Activated effector memory CD4-positive, alpha-beta T cell treated with Interleukin-2 at 50 U/mL for 16 hours (primary cell): ENCODE measurements at regions not wholly inside any gene's neighbourhood (a gene's known extent, or its start where the extent isn't known, plus 50 kb on each side); places are given as distances from the start of the nearest gene placed in this dataset.
"Not testable (repeated sequence)": the region's sequence is repeated elsewhere in the genome, so short reads cannot be mapped to it uniquely, and the experiment has no call there.

Source experiments
- DNase-seq: peaks from one replicate; pipeline ENCODE4 v3.0.0-alpha.2; 2020

- no peak for DNase-seq
Observed at GRCh38 chr17:43315858-43316521, 82.2 kb upstream of the RNU2-1 start.

- DNase-seq, result no peak
Observed at GRCh38 chr17:43315369-43315768, 81.6 kb upstream of the RNU2-1 start.

GRCh38 chr17:43314611-43315011, 80.8 kb upstream of the RNU2-1 start:
- no peak for DNase-seq

- DNase-seq, result no peak
Observed at GRCh38 chr17:43312011-43312410, 78.2 kb upstream of the RNU2-1 start.

GRCh38 chr17:43309505-43310332, 75.9 kb upstream of the RNU2-1 start:
- no peak for DNase-seq

- no peak for DNase-seq
Observed at GRCh38 chr17:43308999-43309398, 75.2 kb upstream of the RNU2-1 start.

- not testable (repeated sequence) for DNase-seq
Observed at GRCh38 chr17:43304792-43305191, 71.0 kb upstream of the RNU2-1 start.

- DNase-seq, result not testable (repeated sequence)
Observed at GRCh38 chr17:43303049-43303448, 69.3 kb upstream of the RNU2-1 start.

GRCh38 chr17:43299300-43300076, 65.7 kb upstream of the RNU2-1 start:
- not testable (repeated sequence) for DNase-seq

- DNase-seq, result not testable (repeated sequence)
Observed at GRCh38 chr17:43289670-43290069, 55.9 kb upstream of the RNU2-1 start.

- not testable (repeated sequence) for DNase-seq
Observed at GRCh38 chr17:43283606-43284005, 49.8 kb upstream of the RNU2-1 start.
